OCI-LY7 (cell line): ENCODE measurements at regions not wholly inside any gene's neighbourhood (a gene's known extent, or its start where the extent isn't known, plus 50 kb on each side); places are given as distances from the start of the nearest gene placed in this dataset.

ENCODE experiments used
- EZH2phosphoT487 ChIP-seq: fragments of 200-600 bp; sonication (generic); IDR thresholded peaks from 2 replicates; pipeline ENCODE4 v1.6.1; 2018; ENCODE audit warnings: low read depth, borderline replicate concordance, mild to moderate bottlenecking, mixed run types, antibody characterized with exemption, low read length, moderate library complexity, mixed read lengths
- TF ChIP-seq, protein P1 (sequence below): fragments of 200-600 bp; sonication (generic); conservative IDR thresholded peaks from 2 replicates; pipeline ENCODE4 v1.5.1; 2014; ENCODE audit warnings: mild to moderate bottlenecking, antibody characterized with exemption, low read length, moderate library complexity, mixed read lengths

DNA sequence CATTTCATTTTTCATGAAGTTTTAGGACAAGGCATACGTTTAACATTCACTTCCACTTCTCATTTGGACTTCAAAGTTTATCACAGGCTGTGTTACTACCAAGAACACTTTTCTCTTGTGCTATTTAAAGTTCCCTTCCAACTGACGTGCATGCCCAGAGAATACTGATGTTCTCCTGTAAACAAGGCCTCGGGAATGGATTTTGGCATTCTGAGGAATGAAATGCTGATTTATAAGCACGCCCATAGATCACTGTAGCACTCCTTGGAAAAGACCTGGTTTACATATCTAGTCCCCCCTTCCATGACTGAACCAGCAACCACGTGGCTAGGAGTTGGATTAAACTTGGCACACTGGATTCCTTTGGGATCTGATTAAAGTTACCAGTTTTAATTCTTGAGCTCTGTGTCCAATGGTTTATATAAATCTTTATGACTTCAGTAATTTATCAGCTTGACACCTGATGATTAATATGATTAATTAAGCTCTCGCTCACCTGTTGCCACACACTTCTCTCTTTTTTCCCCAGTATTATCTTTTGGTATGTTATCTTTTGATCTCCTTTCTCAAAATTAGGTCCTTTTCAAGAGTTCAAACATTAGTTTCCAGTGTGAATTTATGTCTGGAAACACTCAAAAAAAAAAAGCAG is 122.4 kb upstream of the HAND2 start:
- TF ChIP-seq, protein P1, sequence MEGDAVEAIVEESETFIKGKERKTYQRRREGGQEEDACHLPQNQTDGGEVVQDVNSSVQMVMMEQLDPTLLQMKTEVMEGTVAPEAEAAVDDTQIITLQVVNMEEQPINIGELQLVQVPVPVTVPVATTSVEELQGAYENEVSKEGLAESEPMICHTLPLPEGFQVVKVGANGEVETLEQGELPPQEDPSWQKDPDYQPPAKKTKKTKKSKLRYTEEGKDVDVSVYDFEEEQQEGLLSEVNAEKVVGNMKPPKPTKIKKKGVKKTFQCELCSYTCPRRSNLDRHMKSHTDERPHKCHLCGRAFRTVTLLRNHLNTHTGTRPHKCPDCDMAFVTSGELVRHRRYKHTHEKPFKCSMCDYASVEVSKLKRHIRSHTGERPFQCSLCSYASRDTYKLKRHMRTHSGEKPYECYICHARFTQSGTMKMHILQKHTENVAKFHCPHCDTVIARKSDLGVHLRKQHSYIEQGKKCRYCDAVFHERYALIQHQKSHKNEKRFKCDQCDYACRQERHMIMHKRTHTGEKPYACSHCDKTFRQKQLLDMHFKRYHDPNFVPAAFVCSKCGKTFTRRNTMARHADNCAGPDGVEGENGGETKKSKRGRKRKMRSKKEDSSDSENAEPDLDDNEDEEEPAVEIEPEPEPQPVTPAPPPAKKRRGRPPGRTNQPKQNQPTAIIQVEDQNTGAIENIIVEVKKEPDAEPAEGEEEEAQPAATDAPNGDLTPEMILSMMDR: no peak
- no peak for TF ChIP-seq EZH2phosphoT487
